OCI-LY3 (cell line): ENCODE measurements at regions not wholly inside any gene's neighbourhood (a gene's known extent, or its start where the extent isn't known, plus 50 kb on each side); places are given as distances from the start of the nearest gene placed in this dataset.

ENCODE experiments used
- H2AFZ ChIP-seq: fragments of 200-600, 300-600 bp; shearing (Covaris generic); 2 replicates; pipeline ENCODE4 v1.6.0; 2014; ENCODE audit warnings: antibody characterized with exemption, low read depth, low read length
- H3K27ac ChIP-seq: fragments of 200-600, 300-600 bp; sonication (generic); 2 replicates; pipeline ENCODE4 v1.5.1; 2014; ENCODE audit warnings: mild to moderate bottlenecking, low read length, moderate library complexity, mixed read lengths
- H3K27me3 ChIP-seq: fragments of 200-600, 300-600 bp; sonication (generic); 2 replicates; pipeline ENCODE4 v1.6.1; 2014; ENCODE audit warnings: low read depth, low read length, mixed read lengths
- H3K36me3 ChIP-seq: fragments of 200-600, 300-600 bp; sonication (generic); replicated peaks from 2 replicates; pipeline ENCODE3; 2014; ENCODE audit warnings: low read depth, low read length, mixed read lengths
- H3K4me1 ChIP-seq: fragments of 300-600, 200-600 bp; sonication (generic); 2 replicates; pipeline ENCODE4 v1.6.1; 2014; ENCODE audit warnings: low read length, mixed read lengths
- H3K4me2 ChIP-seq: fragments of 200-600, 300-600 bp; sonication (generic); 2 replicates; pipeline ENCODE4 v1.6.1; 2014; ENCODE audit warnings: low read length, mixed read lengths
- H3K4me3 ChIP-seq: fragments of 300-600, 200-600 bp; sonication (generic); 2 replicates; pipeline ENCODE4 v1.5.1; 2014; ENCODE audit warnings: antibody characterized with exemption, mild to moderate bottlenecking, low read length, moderate library complexity
- H3K79me2 ChIP-seq: fragments of 300-600, 200-600 bp; shearing (Covaris generic); 2 replicates; pipeline ENCODE4 v1.6.1; 2014; ENCODE audit warnings: mild to moderate bottlenecking, low read length, mixed read lengths
- H3K9ac ChIP-seq: fragments of 300-600, 200-600 bp; shearing (Covaris generic); 2 replicates; pipeline ENCODE4 v1.6.0; 2014; ENCODE audit warnings: mild to moderate bottlenecking, low read length, moderate library complexity
- H3K9me3 ChIP-seq: fragments of 200-600, 300-600 bp; shearing (Covaris generic); 2 replicates; pipeline ENCODE4 v1.6.1; 2014; ENCODE audit warnings: low read length, mixed read lengths; ENCODE audit not compliant: insufficient read depth
- H4K20me1 ChIP-seq: fragments of 200-600, 300-600 bp; sonication (generic); 2 replicates; pipeline ENCODE4 v1.6.1; 2016; ENCODE audit warnings: low read length, mixed read lengths; ENCODE audit not compliant: insufficient read depth
- EZH2phosphoT487 ChIP-seq: fragments of 200-600 bp; shearing (Covaris generic); IDR thresholded peaks from 2 replicates; pipeline ENCODE4 v1.6.1; 2018; ENCODE audit warnings: antibody characterized with exemption, mixed run types, low read depth
- TF ChIP-seq, protein P1 (sequence below): fragments of 200-600, 300-600 bp; sonication (generic); IDR thresholded peaks from 2 replicates; pipeline ENCODE4 v1.5.1; 2014; ENCODE audit warnings: antibody characterized with exemption, low read length, low read depth

- Histone ChIP-seq H3K9me3 (no peaks in the 10 kb centered on the region), H3K4me1 (no peaks in the 10 kb centered on the region), H4K20me1 (no peaks in the 10 kb centered on the region), H3K27me3 (no peaks in the 10 kb centered on the region; the same call in 1 of the 2 replicates), H3K4me3 (no peak overlapping the region), H3K79me2 (no peaks in the 10 kb centered on the region), H2AFZ (no peak overlapping the region), H3K36me3 (no peaks in the 10 kb centered on the region), H3K27ac (no peak overlapping the region), H3K4me2 (no peak overlapping the region), H3K9ac (no peak overlapping the region)
- TF ChIP-seq, protein P1, sequence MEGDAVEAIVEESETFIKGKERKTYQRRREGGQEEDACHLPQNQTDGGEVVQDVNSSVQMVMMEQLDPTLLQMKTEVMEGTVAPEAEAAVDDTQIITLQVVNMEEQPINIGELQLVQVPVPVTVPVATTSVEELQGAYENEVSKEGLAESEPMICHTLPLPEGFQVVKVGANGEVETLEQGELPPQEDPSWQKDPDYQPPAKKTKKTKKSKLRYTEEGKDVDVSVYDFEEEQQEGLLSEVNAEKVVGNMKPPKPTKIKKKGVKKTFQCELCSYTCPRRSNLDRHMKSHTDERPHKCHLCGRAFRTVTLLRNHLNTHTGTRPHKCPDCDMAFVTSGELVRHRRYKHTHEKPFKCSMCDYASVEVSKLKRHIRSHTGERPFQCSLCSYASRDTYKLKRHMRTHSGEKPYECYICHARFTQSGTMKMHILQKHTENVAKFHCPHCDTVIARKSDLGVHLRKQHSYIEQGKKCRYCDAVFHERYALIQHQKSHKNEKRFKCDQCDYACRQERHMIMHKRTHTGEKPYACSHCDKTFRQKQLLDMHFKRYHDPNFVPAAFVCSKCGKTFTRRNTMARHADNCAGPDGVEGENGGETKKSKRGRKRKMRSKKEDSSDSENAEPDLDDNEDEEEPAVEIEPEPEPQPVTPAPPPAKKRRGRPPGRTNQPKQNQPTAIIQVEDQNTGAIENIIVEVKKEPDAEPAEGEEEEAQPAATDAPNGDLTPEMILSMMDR = no peak
- no peak for TF ChIP-seq EZH2phosphoT487
Observed at GRCh38 chr2:120985174-120985996, 249.7 kb downstream of the GLI2 start.

- no peak overlapping the region for H3K27ac ChIP-seq
- H3K4me1 ChIP-seq = no peaks in the 10 kb centered on the region
- TF ChIP-seq, protein P1 = no peak
- TF ChIP-seq EZH2phosphoT487 = no peak
- no peak overlapping the region for H3K4me2 ChIP-seq
- no peaks in the 10 kb centered on the region for H3K79me2 ChIP-seq
- no peaks in the 10 kb centered on the region; the same call in 1 of the 2 replicates for H3K27me3 ChIP-seq
- H4K20me1 ChIP-seq = no peaks in the 10 kb centered on the region
- H3K4me3 ChIP-seq = no peak overlapping the region
- no peaks in the 10 kb centered on the region for H3K9me3 ChIP-seq
- H3K36me3 ChIP-seq = no peaks in the 10 kb centered on the region
- no peak overlapping the region for H3K9ac ChIP-seq
- no peak overlapping the region for H2AFZ ChIP-seq
Observed at GRCh38 chr2:120985997-120986651, 250.5 kb downstream of the GLI2 start.

DNA sequence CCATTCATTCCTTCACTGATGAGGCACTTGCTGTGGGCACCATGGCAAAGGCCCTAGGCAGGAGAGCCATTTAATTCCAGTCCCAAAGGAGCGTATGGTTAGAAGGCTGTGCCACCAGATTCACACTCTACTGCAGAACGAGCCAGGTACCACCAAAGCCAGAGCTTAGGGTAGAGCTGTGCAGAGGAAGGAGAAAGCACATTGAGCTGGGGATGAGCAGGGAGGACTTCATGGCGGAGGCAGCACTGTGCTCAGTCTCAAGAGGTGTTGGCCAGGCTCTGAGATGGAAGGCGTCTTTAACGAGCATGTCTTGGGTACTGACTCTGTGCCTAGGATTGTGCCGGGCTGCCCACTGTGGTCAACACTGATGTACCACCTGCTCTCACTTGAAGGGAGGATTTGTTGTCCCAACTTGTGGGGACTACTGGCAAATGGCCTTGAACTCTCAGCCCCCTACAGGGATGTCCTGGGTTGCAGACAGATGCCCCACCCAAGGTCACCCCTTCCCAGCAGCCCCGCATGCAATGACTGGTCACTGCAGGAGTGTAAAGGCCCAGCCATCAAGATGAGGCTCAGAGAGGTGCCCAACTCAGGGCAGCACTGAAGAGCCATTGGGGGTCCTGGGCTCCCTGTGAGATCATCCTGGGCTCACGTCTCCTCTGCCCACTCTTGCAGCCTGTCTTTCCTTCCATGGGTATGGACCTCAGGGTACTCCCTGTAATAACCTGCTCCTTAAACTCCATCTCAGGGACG is 251.4 kb downstream of the GLI2 start:
- no peak overlapping the region for H3K27ac ChIP-seq
- H2AFZ ChIP-seq = no peak overlapping the region
- H3K9me3 ChIP-seq = no peaks in the 10 kb centered on the region
- H3K36me3 ChIP-seq = no peaks in the 10 kb centered on the region
- no peaks in the 10 kb centered on the region for H4K20me1 ChIP-seq
- no peak overlapping the region for H3K4me2 ChIP-seq
- TF ChIP-seq EZH2phosphoT487 = no peak
- TF ChIP-seq, protein P1 = no peak
- no peak overlapping the region for H3K4me3 ChIP-seq
- H3K79me2 ChIP-seq = no peaks in the 10 kb centered on the region
- no peak overlapping the region for H3K9ac ChIP-seq
- H3K27me3 ChIP-seq = no peaks in the 10 kb centered on the region
- no peaks in the 10 kb centered on the region for H3K4me1 ChIP-seq
